ENCODE measurements at regions not wholly inside any gene's neighbourhood (a gene's known extent, or its start where the extent isn't known, plus 50 kb on each side); places are given as distances from the start of the nearest gene placed in this dataset.
"Not testable (repeated sequence)": the region's sequence is repeated elsewhere in the genome, so short reads cannot be mapped to it uniquely, and the experiment has no call there.

DNA sequence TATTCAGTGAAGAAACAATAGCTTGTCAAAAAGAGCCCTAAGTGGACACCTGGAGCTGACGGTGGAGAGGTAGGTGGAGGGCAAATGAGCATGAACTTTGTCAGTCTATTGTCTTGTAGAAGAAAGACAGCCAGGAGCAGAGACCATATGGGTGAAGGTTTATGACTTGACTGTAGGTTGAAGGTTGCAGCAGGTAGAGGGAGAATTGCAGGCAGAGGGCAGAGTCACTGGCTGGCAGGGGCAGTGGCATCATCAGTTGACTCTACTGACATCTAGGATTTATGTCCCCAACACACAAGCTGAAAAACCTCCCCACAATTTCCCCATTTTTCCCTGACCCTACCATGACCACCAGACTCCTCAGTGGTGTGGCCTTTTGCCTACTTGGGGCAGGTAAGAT, 243.6 kb upstream of the PRSS58 start:
- DNase-seq (ENCODE audit: low spot score) = no peak

DNA sequence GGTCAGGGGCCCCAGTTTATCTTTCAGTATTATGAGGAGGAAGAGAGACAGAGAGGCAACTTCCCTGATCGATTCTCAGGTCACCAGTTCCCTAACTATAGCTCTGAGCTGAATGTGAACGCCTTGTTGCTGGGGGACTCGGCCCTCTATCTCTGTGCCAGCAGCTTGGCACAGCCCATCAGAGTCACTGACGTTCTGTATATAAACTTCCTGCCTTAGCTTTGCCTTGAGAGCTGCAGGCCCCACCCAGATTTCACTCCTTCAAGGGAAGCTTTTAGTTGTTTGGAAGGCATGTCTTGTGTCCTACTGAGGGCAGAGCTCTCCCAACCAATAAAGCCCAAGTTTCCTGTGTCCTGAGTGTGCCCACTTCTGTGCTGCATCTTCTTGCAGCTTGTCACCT, 242.5 kb upstream of the PRSS58 start:
- no peak for DNase-seq (ENCODE audit: low spot score)

DNA sequence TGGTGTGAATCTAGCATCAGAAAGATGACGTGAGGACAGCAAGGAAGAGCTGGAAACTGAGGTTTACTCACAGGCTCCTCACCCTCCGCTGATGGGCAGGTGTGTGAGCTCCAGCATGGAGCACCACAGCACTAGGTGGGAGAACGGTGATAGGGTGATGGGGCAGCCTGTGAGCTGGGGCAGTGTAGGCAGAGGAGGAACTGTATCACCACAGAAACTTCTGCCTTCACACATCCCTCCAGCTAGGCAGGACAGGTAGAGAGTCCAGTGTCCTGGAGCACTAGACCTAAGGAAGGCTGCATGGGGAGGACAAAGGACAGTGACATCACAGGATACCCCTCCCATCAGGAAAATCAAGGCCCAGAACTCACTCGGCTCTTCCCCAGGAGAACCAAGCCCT, 241.8 kb upstream of the PRSS58 start:
- DNase-seq (ENCODE audit: low spot score) = no peak

DNA sequence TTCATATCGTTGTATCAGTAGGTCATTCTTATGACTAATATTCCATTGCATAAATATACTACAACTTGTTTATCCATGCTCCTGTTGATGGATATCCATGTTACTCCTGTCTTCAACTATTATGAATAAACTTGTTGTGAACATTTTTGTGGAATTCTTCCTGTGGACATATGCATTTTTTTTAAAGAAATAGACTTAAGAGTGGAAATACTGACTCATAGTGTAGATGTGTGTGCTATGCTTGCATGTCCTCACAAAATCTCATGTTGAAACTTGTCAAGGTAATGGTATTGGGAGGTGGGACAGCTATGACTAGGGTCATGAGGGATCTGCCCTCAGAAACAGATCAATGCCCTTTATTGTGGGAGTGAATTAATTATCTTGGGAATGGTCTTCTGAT, 240.5 kb upstream of the PRSS58 start:
- DNase-seq (ENCODE audit: low spot score) = no peak

DNA sequence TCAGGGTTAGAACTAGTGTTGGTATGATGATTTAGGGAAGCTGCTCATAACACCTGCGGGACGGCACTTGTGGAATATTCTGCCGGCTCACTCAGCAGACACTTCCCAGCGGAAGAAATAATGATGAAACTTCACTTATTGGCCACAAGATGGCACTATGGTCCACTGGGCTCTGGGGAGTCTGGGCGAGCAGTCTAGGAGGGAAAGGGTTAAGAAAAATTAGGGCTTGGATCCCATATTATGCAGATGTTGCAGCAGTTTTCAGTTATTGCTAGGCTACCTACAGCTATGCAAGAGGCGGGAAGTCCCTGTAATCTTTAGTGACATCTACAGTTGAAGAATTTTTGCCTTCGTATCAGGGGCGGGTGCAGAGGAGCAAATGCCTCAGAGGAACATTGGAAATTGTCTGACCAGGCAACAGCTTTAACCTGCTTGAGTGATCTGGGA, 238.7 kb upstream of the PRSS58 start:
- DNase-seq (ENCODE audit: low spot score) = peak; percentile 43

DNA sequence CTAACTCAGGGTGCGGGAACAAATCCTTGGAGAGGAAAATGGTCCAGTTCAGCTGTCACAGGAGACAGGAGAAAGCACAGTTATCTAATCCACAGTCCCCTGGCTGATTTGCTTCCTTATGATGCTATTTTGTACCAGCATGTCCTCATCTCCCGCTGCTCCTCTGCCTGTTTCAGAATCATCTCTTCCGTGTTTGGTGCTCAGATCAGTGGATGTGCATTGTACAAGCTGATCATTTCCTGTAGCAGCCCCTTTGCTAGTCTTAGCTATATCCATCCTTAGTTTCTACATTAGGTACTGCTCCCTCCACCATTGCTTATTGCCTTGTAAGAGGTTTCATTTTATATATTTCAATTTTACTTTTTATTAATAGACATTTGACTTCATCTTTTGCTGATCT, 238.0 kb upstream of the PRSS58 start:
- not testable (repeated sequence) for DNase-seq (ENCODE audit: low spot score)

DNA sequence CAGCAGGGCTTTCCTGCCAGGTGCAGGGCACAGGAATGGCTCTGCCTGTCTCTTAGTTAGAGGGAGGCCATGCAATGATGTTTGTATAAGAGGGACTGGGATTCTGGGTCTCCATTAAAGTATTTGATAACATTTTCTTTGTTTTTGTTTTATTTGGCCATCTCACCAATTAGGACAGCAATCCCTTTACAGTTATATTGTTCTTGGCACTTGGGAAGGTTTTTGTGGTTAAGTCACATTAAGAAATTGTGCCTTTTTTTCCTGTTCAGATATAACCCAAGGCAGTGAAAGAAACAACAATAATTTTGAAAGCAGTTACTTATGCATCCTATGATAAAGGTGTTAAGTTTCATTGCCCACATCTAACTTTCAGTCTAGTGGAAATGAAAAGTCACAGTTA, 237.4 kb upstream of the PRSS58 start:
- DNase-seq (ENCODE audit: low spot score) = not testable (repeated sequence)

DNA sequence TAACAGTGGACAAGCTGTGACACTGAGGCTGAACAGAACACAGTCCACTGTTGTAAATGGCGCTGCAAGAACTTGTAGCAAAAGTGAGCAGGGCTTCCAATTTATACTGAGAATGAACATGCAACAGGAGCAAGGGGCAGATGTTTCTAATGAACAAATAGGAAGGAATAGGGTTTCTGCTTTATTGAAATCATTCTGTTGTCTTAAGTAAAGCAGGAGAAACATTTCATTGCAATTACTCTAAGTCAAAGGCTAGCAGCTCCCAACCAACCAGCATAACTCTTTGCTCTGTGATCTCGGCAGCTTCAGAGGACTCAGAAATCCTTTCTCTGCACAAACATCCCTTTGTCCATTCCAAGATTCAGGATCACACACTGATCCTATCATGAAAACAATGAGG, 236.2 kb upstream of the PRSS58 start:
- DNase-seq (ENCODE audit: low spot score) = no peak

DNA sequence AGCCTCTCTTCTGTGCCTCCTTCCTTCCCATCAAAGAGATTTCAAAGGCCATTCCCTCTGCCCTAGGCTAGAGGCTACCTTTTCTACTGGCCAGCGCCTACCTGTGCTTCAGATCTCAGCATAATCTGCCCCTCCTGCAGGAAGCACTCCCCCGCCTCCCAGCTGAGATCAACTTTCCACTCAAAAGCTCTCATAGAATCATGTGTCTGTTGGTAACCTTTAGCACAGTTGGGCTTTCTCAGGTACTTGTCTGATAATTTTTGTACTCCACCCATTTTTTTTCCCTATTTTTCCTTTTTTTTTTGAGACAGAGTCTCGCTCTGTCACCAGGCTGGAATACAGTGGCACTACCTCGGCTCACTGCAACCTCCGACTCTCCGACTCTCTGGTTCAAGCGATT, 231.0 kb upstream of the PRSS58 start:
- DNase-seq (ENCODE audit: low spot score) = no peak

DNA sequence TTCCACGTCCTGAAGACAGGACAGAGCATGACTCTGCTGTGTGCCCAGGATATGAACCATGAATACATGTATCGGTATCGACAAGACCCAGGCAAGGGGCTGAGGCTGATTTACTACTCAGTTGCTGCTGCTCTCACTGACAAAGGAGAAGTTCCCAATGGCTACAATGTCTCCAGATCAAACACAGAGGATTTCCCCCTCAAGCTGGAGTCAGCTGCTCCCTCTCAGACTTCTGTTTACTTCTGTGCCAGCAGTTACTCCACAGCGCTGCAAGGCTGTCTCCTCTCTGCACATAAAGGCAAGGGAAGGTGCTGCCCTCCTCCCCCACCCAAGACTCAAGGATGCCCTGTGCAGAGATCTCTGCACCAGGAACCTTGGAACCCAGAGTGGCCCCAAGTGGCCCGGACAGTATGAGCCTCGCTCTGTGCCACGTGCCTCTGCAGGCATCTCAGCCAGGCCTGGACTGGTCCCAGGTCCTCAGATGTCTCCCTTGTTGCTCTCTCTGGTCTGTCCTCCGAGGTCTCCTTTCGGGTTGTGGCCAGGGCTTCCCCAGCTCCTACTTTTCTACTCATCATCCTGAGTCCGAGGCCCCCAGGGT, 230.3 kb upstream of the PRSS58 start:
- no peak for DNase-seq (ENCODE audit: low spot score)

DNA sequence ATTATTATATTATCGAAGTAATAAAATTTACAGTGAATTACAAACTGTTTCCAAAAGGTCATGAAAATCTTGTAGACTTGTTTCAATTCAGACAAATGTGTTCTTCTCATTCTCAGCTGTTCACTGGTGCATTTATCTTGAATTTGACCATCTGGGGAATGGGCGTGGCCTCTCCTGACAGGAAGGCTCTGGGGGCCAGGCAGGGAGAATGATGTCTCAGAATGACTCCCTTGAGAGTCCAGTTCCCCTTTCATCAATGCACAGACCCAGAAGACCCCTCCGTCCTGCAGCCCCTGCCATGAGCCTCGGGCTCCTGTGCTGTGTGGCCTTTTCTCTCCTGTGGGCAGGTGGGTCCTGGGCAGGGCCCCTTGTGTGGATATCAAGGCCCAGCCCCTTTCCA, 229.7 kb upstream of the PRSS58 start:
- DNase-seq (ENCODE audit: low spot score) = not testable (repeated sequence)

DNA sequence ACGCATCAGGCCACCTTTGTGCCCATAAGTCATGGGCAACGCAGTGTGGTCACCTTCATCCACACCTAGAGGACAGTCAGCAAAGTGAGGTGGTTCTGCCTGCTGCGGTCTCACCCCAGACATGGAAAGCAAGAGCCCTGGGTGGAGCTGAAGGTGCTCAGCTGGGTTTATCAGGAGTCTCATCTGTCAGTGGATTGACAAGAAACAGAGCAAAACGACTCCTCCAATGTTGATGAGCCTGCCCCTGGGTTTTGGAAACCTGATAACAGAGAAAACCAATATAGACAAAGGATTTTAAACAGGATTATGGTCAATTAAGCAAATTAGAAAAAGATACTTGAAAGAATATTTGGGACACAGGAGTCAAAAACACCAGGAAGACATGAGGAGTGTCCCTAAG, 229.3 kb upstream of the PRSS58 start:
- DNase-seq (ENCODE audit: low spot score) = no peak

DNA sequence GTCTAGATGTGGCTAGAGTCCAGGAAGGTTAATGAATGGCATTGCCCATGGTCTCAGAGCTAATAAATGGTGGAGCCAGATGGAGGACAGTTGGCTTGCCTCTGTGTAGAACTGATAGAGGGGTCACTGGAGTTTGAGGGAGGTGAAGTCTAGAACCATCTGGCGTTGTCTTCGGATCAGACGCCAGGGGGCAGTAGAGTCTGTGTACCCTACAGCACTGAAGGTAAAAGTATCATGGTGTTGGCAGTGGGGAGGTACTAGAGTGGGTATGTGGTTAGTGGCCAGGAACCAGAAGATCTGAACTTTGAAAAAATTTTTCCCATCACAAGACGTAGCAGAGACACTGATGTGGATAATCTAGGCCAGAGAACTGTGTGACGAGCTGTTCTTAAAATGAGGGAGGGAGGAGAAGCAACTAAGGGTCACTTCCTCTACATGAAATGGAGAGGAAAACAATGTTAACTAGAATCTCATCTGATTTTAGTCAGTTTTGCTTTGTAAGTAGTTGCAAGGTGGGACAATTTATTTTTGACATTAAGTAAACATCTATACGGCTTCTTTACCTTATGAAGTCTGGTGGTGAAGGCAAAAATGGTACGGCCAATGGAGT, 227.9 kb upstream of the PRSS58 start:
- DNase-seq (ENCODE audit: low spot score) = peak; percentile 37

DNA sequence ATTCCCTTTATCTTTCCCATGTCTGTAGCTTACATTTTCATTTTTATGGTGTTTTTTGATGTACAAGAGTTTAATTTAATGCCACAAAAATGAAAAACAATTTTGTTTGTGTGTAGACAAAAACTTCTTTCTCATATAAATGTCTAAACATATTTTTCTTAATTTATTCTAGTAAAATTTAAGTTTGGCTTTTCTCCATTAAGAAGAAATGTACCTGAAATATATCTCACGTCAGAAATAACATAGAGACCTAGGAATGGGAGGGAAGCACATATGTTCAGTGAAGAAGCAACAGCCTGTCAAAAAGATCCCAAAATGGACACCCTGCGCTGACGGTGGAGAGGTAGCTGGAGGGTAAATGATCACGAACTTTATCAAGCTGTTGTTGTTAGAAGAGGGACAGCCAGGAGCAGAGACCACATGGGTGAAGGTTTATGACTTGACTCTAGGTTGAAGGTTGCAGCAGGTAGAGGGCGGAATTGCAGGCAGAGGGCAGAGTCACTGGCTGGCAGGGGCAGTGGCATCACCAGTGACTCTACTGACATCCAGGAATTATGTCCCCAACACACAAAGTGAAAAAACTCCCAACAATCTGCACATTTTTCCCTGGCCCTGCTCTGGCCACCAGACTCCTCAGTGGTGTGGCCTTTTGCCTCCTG, 225.9 kb upstream of the PRSS58 start:
- no peak for DNase-seq (ENCODE audit: low spot score)

DNA sequence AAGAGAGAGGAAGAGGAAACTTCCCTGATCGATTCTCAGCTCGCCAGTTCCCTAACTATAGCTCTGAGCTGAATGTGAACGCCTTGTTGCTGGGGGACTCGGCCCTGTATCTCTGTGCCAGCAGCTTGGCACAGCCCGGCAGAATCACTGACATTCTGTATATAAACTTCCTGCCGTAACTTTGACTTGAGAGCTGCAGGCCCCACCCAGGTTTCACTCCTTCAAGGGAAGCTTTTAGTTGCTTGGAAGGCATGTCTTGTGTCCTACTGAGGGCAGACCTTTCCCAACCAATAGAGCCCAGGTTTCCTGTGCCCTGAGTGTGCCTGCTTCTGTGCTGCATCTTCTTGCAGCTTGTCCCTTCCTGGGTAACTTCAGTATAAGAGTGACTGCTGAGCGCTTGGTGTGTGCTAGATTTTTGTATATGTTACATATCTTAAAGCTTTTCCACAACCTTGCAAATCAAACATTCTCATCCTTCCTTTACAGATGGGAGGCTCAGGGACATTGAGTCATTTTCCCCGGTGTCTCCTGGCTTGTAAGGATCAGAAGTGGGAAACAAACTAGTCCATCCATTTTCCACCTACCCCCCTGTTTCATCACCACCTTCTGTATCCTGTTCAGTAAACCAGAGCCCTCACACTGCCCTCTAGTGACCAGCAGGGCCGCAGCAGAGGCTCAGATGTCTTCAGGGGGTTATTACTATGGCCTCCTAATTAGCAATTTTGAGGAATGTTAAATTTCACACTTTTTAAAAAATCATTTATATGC, 225.2 kb upstream of the PRSS58 start:
- peak; percentile 64 for DNase-seq (ENCODE audit: low spot score)

DNA sequence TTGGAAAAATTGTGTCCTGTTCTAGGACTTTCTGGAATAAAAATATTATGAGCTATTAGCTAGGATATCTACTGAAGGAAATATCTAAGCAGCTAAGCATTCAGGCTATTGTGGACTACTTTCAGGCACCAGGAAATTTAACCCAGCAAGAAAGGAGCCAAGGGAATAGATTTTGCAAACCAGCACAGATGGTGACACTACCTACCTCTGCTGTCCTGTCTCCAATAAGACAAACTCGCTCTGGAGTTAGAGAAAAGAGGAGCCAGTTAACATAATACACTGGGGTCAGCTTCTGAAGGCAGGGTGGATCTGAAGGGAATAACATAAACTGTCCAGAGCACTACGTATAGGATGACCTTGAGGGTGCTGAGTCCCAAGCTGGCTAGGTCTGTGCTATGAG, 223.7 kb upstream of the PRSS58 start:
- no peak for DNase-seq (ENCODE audit: low spot score)

DNA sequence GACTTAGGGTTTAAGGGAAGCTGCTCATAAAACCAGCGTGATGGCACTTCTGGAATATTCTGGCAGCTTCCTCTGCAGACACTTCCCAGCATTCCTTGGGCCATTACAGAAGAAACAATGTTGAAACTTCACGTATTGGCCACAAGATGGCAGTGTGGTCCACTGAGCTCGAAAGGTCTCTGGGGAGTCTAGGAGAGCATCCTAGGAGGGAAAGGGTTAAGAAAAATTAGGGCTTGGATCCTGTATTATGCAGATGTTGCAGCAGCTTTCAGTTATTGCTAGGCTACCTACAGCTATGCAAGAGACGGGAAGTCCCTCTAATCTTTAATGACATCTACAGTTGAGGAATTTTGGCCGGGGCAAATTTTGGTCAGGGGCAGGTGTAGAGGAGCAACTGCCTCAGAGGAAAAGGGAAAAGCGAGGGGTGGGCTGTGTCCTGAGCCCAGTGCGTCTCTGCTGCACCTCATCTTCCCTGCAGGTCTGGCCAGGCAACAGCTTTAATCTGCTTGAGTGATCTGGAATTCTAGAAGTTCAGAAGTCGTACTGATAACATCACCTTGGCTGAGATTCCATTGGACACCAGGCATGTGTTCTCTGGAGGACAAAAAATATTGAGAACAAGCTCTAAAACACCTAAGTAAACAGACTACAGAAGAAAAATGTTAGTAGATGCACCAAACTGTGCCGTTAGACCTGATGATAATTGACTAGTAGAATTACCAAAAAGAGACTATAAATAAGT, 220.8 kb upstream of the PRSS58 start:
- DNase-seq (ENCODE audit: low spot score) = peak; percentile 40

DNA sequence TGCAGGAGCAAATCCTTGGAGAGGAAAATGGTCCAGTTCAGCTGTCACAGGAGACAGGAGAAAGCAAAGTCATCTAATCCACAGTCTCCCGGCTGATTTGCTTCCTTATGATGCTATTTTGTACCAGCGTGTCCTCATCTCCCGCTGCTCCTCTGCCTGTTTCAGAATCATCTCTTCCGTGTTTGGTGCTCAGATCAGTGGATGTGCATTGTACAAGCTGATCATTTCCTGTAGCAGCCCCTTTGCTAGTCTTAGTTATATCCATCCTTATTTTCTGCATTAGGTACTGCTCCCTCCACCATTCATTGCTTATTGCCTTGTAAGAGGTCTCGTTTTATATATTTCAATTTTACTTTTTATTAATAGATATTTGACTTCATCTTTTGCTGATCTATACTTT, 219.9 kb upstream of the PRSS58 start:
- DNase-seq (ENCODE audit: low spot score) = not testable (repeated sequence)

DNA sequence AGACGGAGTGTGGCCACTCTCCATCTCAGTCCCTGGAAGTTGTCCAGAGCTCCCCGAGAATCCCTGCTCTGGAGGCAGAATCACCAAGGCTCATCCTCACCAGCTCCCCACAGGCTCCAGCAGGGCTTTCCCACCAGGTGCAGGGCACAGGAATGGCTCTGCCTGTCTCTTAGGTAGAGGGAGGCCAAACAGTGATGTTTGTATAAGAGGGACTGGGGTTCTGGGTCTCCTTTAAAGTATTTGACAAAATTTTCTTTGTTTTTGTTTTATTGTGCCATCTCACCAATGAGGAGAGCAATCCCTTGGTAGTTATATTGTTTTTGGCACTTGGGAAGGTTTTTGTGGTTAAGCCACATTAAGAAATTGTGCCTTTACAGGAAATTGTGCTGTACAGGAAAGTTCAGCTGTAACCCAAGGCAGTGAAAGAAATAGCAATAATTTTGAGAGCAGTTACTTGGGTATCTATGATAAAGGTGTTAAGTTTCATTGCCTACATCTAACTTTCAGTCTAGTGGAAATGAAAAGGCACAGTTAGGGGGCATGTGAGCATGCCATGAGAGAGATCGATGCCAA, 219.3 kb upstream of the PRSS58 start:
- no peak for DNase-seq (ENCODE audit: low spot score)

DNA sequence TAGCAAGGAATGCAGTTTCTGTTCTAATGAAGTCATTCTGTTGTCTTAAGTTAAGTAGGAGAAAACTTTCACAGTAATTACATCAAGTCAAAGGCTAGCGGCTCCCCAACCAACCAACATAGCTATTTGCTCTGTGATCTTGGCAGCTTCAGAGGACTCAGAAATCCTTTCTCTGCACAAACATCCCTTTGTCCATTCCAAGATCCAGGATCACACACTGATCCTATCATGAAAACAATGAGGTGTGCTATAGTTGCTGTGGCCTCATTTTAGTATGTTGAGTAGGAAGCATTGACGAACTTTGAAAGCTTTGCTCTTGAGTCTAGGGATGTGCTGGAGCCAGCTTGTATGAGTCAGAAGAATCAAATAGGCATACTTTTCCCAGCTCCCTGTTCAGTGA, 218.2 kb upstream of the PRSS58 start:
- DNase-seq (ENCODE audit: low spot score) = no peak

DNA sequence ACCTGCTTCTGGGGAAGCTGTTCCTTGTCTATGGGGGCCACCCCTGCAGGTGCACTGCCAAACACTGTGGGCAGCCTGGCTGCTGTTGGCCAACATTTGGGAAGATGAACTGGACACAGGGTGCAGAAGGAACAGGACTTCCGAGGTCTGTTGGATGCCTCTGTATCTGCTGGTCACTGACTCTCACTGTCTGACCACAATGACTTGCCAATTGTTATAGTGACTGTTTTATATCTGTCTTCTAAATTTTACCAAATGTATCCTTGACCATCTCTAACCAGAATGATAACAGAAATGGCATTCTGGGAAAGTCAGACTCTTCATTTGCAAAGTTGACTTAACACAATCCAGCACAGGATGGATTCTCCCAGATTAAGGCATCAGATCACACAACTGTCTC, 214.0 kb upstream of the PRSS58 start:
- DNase-seq (ENCODE audit: low spot score) = no peak

DNA sequence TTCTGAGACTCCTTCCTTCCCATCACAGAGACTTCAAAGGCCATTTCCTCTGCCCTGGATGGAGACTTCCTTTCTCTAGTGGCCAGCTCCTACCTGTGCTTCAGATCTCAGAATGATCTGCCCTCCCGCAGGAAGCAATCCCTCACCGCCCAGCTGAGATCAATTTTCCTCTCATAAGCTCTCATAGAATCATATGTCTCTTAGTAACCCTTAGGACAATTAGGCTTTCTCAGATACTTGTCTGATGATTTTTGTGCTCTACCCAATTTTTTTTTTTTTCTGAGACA, 212.6 kb upstream of the PRSS58 start:
- DNase-seq (ENCODE audit: low spot score) = no peak

Measured in CD4-positive, alpha-beta T cell treated with Interleukin-15 for 4 hours (primary cell).